Vagina (tissue), 2 donors: ENCODE measurements at regions not wholly inside any gene's neighbourhood (a gene's known extent, or its start where the extent isn't known, plus 50 kb on each side); places are given as distances from the start of the nearest gene placed in this dataset.

Experiments used
- DNase-seq, 2 donors: peaks; one replicate each; pipeline ENCODE4 v3.0.0-alpha.2; 2017; ENCODE audit errors: extremely low spot score in 2 of 2
- H3K27ac ChIP-seq: fragments of 200-600 bp; sonication (generic); one replicate; pipeline ENCODE4 v1.5.1; 2019
- H3K27me3 ChIP-seq: fragments of 200-600 bp; sonication (generic); one replicate; pipeline ENCODE4 v1.5.1; 2019
- H3K36me3 ChIP-seq, 2 donors: fragments of 200-600 bp; sonication (generic); one replicate each; pipeline ENCODE4 v1.5.1; 2017 to 2019
- H3K4me1 ChIP-seq: fragments of 200-600 bp; sonication (generic); one replicate; pipeline ENCODE4 v1.5.1; 2019
- H3K4me3 ChIP-seq, 2 donors: fragments of 200-600 bp; sonication (generic); 1 replicate in 1 of 2; 2 replicates in 1 of 2; pipeline ENCODE4 v1.5.1; 2016 to 2019
- H3K9me3 ChIP-seq: fragments of 200-600 bp; sonication (generic); one replicate; pipeline ENCODE4 v1.5.1; 2019
- CTCF ChIP-seq, 3 experiments: fragments of 450-650 bp in 2 of 3; fragments of 200-600 bp in 1 of 3; sonication (generic) in 1 of 3; IDR thresholded peaks; one replicate each; pipeline ENCODE4 v1.5.1; 2017 to 2019; ENCODE audit warnings: antibody characterized with exemption in 3 of 3, mild to moderate bottlenecking in 2 of 3, moderate library complexity in 2 of 3
- POLR2A ChIP-seq, 2 donors: fragments of 450-650 bp; IDR thresholded peaks; one replicate each; pipeline ENCODE4 v1.6.1; 2017; ENCODE audit warnings: antibody characterized with exemption in 2 of 2, mild to moderate bottlenecking in 2 of 2, moderate library complexity in 2 of 2
- POLR2AphosphoS5 ChIP-seq, 2 donors: sonication (generic); formaldehyde crosslinking; IDR thresholded peaks; one replicate each; pipeline ENCODE4 v1.9.0; 2017; ENCODE audit warnings: antibody characterized with exemption in 2 of 2, mild to moderate bottlenecking in 2 of 2, low read depth in 1 of 2; ENCODE audit not compliant: insufficient read depth in 1 of 2
- intact Hi-C: fragments of 100-400 bp; cut with DNase I; formaldehyde crosslinking; loops from one replicate; pipeline ENCODE4 v1.15.1; 2023

- Histone ChIP-seq H3K27me3 (no peaks in the 10 kb centered on the region), H3K4me3 (no peak overlapping the region), H3K4me1 (no peaks in the 10 kb centered on the region), H3K36me3 (no peaks in the 10 kb centered on the region), H3K9me3 (no peaks in the 10 kb centered on the region), H3K27ac (no peak overlapping the region)
- intact Hi-C loops: no loop called here
- no peak for DNase-seq
- no peak for TF ChIP-seq POLR2AphosphoS5 (IDR thresholded peaks at IDR 0.05; ENCODE audit: insufficient read depth in 1 of 2, low read depth in 1 of 2)
- no peak for TF ChIP-seq CTCF (IDR thresholded peaks at IDR 0.05)
- TF ChIP-seq POLR2A (IDR thresholded peaks at IDR 0.05): no peak
Measured at GRCh38 chr11:127339376-127339775, 338.8 kb upstream of the KIRREL3 start.

GRCh38 chr11:127338380-127339259 is 338.1 kb upstream of the KIRREL3 start:
- intact Hi-C loops: no loop called here
- no peaks in the 10 kb centered on the region for H3K9me3 ChIP-seq
- no peak for DNase-seq
- H3K27ac ChIP-seq: no peak overlapping the region
- no peaks in the 10 kb centered on the region for H3K36me3 ChIP-seq
- TF ChIP-seq POLR2AphosphoS5 (IDR thresholded peaks at IDR 0.05; ENCODE audit: insufficient read depth in 1 of 2, low read depth in 1 of 2) (no peak), POLR2A (IDR thresholded peaks at IDR 0.05) (no peak), CTCF (IDR thresholded peaks at IDR 0.05) (no peak)
- H3K27me3 ChIP-seq: no peaks in the 10 kb centered on the region
- H3K4me3 ChIP-seq: no peak overlapping the region
- H3K4me1 ChIP-seq: no peaks in the 10 kb centered on the region

GRCh38 chr11:127334466-127334865 is 333.9 kb upstream of the KIRREL3 start:
- Histone ChIP-seq H3K9me3 (no peaks in the 10 kb centered on the region), H3K4me1 (no peaks in the 10 kb centered on the region), H3K27ac (no peak overlapping the region), H3K36me3 (no peaks in the 10 kb centered on the region), H3K4me3 (no peak overlapping the region), H3K27me3 (no peaks in the 10 kb centered on the region)
- intact Hi-C loops: no loop called here
- DNase-seq: no peak
- no peak for TF ChIP-seq CTCF (IDR thresholded peaks at IDR 0.05)
- TF ChIP-seq POLR2A (IDR thresholded peaks at IDR 0.05): no peak
- TF ChIP-seq POLR2AphosphoS5 (IDR thresholded peaks at IDR 0.05; ENCODE audit: insufficient read depth in 1 of 2, low read depth in 1 of 2): no peak

GRCh38 chr11:127332896-127333295 is 332.3 kb upstream of the KIRREL3 start:
- H3K4me1 ChIP-seq: no peaks in the 10 kb centered on the region
- no peak overlapping the region for H3K4me3 ChIP-seq
- no peaks in the 10 kb centered on the region for H3K27me3 ChIP-seq
- DNase-seq: no peak
- intact Hi-C loops: no loop called here
- no peak overlapping the region for H3K27ac ChIP-seq
- H3K9me3 ChIP-seq: no peaks in the 10 kb centered on the region
- TF ChIP-seq POLR2AphosphoS5 (IDR thresholded peaks at IDR 0.05; ENCODE audit: insufficient read depth in 1 of 2, low read depth in 1 of 2): no peak
- H3K36me3 ChIP-seq: no peaks in the 10 kb centered on the region

GRCh38 chr11:127330044-127330443 is 329.5 kb upstream of the KIRREL3 start:
- no peaks in the 10 kb centered on the region for H3K4me1 ChIP-seq
- no peak for DNase-seq
- H3K9me3 ChIP-seq: no peaks in the 10 kb centered on the region
- no peaks in the 10 kb centered on the region for H3K36me3 ChIP-seq
- H3K27ac ChIP-seq: no peak overlapping the region
- no peak overlapping the region for H3K4me3 ChIP-seq
- TF ChIP-seq POLR2AphosphoS5 (IDR thresholded peaks at IDR 0.05; ENCODE audit: insufficient read depth in 1 of 2, low read depth in 1 of 2): no peak
- no peak for TF ChIP-seq POLR2A (IDR thresholded peaks at IDR 0.05)
- no peak for TF ChIP-seq CTCF (IDR thresholded peaks at IDR 0.05)
- intact Hi-C loops: no loop called here
- no peaks in the 10 kb centered on the region for H3K27me3 ChIP-seq
